ENCODE measurements at regions not wholly inside any gene's neighbourhood (a gene's known extent, or its start where the extent isn't known, plus 50 kb on each side); places are given as distances from the start of the nearest gene placed in this dataset.
"Not testable (repeated sequence)": the region's sequence is repeated elsewhere in the genome, so short reads cannot be mapped to it uniquely, and the experiment has no call there.

DNA sequence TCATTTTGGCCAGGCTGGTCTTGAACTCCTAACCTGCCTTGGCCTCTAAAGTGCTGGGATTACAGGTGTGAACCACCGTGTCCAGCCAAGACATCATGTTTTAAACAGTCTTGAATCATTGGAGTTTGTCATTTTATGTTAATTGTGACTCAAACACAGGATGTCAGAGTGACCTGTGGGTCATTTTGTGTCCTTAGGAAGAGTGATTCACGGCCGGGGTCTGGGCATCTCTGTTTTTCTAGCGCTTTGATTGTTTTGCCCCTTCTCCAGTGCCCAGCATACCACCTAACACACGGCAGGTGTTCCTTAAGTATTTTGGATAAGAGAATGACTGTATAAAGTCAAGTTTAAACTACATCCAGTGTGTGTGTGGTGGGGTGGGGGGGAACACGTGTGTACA, 183.7 kb upstream of the KLF6 start:
- no peak for DNase-seq

DNA sequence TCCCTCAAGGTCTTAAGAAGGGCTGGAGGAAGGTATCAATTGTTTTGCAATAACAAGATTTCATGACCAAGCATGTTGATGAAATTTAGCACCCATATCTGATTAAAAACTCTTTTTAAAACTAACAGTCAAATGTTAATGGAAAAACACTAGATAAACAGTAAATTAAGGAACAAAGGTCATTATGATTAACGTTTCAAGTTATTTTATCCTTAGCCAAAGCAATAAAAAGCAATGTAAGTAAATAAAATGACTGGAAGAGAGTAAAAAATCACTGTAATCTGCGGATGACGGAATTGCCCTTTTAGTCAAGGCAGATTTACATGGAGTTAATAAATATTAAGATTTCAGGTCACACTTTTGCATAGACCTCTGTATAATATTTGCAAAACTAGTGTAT, 179.5 kb upstream of the KLF6 start:
- no peak for DNase-seq

DNA sequence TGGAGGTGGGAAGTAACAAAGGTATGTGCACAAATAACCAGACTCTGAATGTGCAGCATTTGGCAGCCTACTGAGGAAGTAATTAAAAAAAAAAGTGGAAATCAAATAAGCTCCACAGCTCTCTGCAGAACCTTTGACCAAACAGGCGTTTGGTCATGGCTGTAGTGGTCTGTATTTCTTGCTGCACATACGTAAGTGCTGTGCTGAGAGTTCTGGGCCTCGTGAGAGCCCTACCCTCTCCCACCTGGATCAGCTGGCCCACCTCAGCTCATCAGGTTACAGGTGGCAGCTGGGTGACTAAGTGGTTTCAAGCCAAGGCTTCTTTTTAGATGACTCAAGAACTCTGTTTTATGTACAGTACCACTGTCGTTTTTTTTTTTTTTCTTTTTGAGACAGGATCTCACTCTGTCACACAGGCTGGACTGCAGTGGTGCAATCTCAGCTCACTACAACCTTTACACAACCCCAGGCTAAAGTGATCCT, 178.2 kb upstream of the KLF6 start:
- no peak for DNase-seq

DNA sequence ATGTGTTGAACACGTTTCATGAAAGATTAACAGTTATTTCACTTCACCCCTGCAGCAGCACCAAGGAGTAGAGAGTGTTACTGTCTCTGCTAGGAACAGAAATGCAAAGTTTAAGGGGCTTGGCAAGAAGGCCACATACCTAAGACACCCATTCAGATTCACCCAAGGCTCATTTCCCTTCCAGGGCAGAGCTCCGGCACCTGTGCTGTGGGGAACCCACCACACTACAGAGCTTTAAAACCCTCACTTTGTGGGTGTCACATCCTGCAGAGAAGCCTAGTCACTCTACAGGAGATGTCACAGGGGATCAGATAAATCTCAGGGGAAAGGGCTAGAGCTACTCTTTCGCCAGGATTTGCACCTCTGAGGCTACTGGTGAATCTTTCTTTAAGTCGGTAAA, 176.1 kb upstream of the KLF6 start:
- peak in 1 of 2 donors; percentile 31 for DNase-seq

GRCh38 chr10:3960496-3960895, 175.5 kb upstream of the KLF6 start:
- no peak for DNase-seq

GRCh38 chr10:3959370-3960325, 174.6 kb upstream of the KLF6 start:
- no peak for DNase-seq

- no peak for DNase-seq
Measured at GRCh38 chr10:3958472-3958996, 173.5 kb upstream of the KLF6 start.

DNA sequence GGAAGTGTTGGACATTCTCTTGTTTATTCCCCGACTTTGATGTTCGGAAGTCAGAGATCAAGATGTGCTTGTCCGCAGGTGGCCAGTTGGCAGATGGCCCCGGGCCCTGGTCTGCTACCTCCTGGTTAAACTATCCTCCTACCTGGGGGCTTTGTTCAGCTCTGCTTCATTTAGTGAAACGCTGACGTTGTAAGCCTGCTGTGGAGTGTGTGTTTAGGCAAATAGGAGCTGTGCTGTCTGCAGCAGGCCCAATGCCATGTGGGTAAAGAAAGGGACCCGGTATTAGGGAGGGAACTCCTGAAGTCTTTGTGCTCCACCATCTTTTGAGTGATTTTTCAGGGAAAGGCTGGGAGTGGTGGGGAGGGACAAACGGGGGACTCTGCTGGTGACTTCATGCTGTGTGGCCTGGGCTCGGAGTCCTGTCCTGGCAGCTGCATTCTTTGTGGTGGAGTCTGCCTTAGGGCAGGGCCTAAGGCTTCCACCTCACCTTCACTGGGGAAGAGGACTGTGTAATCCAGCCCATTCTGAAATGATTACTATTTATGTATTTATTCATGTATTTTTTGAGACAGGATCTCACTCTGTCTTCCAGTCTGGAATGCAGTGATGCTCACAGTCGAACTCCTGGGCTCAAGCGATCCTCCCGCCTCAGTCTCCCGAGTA, 171.1 kb upstream of the KLF6 start:
- no peak for DNase-seq

- no peak for DNase-seq
Measured at GRCh38 chr10:3955493-3955892, 170.5 kb upstream of the KLF6 start.

DNA sequence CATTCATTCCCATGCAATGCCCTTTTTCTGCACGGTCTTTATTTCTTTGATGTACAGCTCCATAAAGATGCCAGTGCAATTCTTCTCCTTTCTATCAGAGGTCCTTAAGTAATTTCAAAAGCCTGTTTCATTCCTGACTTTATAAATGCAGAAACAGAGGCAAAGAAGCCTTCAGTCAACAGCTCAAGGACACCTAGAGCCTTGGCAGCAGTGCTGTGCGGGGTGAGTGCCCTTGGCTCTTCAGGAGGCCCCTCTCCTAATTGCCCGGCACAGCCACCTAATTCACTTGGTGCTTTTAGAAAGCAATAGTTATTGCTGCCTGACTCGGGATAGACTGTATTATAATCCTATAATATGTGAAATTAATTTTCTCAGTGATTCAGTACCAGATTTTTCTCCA, 169.6 kb upstream of the KLF6 start:
- no peak for DNase-seq

DNA sequence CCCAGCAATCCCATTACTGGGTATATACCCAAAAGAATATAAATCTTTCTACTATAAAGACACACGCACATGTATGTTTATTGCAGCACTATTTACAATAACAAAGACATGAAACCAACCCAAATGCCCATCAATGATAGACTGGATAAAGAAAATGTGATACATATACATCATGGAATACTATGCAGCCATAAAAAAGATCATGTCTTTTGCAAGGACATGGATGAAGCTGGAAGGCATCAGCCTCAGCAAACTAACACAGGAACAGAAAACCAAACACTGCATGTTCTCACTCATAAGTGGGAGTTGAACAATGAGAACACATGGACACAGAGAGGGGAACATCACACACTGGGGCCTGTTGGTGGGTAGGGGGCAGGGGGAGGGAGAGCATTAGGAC, 169.0 kb upstream of the KLF6 start:
- not testable (repeated sequence) for DNase-seq

DNA sequence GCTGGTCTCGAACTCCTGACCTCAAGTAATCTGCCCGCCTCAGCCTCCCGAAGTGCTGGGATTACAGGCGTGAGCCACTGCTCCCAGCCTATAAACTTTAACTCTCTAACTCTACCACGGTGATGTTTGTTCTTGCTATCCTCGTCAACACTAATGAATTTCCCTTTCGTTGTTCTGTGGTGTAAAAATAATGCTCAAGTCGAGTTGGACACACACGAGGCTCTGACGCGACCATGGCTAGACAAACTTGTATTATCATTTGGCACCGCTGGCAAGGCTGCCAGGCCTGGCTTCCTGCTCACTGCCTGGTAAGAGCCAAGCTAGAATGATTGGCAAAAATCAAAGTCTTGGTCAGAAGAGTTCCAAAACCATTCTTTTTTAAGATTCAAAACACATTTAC, 167.0 kb upstream of the KLF6 start:
- DNase-seq: no peak

DNA sequence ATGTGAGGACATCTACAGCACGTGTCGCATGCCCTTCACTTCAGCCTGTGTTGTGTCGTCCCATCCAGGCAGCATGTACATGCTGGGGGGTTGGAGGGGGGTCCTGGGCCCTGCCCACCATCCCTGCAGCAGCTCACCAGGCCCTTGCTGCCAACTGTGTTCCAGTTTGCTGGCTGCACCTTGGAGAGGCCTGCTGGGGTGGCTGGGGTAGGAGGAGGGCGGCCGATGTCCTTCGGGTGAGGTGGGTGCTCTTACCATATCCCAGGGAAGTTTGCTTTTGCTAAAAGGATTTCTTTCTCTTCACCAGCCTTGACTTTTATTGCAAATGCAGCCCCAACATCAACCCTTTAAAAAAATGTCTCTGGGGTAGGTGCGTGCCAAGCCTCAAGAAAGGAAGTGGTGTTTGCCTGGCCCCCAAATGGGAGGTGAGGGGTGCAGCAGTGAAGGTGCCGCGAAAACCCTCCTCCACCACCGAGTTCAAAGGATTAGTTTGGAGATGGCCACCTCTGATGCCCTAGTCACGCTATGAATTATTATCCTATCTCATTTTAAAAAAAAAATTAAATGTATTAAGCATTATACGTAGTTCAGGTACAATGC, 165.8 kb upstream of the KLF6 start:
- no peak for DNase-seq

GRCh38 chr10:3949711-3950110, 164.7 kb upstream of the KLF6 start:
- DNase-seq: no peak

GRCh38 chr10:3948843-3949242, 163.8 kb upstream of the KLF6 start:
- DNase-seq: peak; percentile 61 to 71

- no peak for DNase-seq
Measured at GRCh38 chr10:3946234-3947229, 161.5 kb upstream of the KLF6 start.

- DNase-seq: no peak
Measured at GRCh38 chr10:3945026-3945425, 160.0 kb upstream of the KLF6 start.

DNA sequence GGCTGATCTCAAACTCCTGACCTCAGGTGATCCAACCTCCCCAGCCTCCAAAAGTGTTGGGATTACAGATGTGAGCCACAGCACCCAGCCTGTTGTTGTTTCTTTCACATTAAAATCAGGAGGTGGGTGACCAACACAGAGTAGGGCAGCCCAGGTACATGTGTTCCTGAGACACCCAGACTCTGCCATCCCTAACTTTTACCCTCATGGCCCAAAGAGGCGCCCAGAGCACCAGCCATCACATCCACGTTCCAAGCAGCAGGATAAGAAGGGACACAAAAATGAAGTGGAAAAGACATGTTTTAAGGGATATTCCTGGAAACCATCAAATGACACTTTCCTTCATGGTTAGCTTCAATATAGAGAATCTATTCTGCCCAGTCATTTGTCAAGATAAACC, 159.6 kb upstream of the KLF6 start:
- DNase-seq: no peak

DNA sequence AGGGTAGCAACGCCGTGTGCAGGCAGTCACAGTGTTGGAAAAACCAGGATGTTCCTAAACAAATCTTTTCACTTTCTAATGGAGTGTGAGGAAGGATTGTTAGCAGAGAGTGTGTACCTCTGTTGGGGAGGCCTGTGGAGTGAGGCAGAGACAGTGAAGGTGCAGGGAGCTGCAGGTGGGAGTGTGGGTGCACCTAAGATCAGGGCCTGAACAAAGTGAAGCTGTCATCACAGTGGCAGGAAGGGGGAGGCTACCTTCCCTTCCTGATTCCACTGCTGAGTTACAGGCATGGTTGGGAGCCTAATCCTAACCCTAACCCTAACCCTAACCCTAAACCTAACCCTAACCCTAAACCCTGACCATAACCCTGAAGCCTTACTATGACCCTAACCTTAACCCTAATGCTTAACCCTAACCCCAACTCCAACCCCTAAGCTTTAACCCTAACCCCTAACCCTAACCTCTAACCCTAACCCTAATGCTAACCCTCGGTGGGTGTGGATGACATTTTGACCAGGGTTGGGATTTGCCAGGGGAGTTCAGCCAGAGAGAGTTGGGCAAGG, 158.8 kb upstream of the KLF6 start:
- DNase-seq: no peak

- no peak for DNase-seq
Measured at GRCh38 chr10:3942937-3943489, 158.0 kb upstream of the KLF6 start.

DNA sequence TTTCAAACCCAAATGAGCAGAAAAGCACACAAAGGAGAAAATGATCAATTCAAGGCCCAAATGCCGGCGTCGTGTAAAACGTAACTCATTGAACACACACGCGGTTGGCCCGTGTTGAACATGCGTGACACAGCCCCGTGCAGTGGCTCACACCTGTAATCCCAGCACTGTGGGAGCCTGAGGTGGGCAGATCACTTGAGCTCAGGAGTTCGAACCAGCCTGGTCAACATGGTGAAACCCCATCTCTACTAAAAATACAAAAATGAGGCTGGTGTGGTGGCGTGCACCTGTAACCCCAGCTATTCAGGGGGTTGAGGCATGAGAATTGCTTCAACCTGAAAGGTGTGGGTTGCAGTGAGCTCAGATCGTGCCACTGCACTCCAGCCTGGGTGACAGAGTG, 156.7 kb upstream of the KLF6 start:
- no peak for DNase-seq
